ENCODE measurements at regions not wholly inside any gene's neighbourhood (a gene's known extent, or its start where the extent isn't known, plus 50 kb on each side); places are given as distances from the start of the nearest gene placed in this dataset.

DNA sequence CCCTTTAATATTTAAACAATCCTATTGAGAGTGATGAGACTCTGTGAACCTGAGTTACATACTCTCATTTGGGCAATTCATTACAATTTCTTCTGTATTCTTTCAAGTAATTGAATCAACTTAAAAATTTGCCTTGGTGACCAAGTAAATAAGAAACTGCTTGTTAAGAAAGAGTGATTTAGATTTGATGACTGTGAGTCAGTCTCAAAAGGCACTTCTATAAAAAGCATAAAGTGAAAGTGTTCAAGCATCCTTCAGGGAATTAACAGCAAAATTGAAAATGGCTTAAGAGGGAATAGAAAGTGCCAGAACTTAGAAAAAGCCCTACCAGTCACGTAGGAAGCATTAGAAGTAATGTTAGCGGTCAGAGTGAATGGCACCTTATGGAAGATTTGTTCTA is 654.7 kb downstream of the EPM2A start:
- ATAC-seq (no peak), DNase-seq (ENCODE audit: low spot score) (no peak)
- TF ChIP-seq KAT7 (CRISPR knock-in tag; IDR thresholded peaks at IDR 0.05; ENCODE audit: borderline replicate concordance) (no peak), IRF2 (CRISPR knock-in tag; IDR thresholded peaks at IDR 0.05; ENCODE audit: borderline replicate concordance, low read depth) (no peak), TP53 (CRISPR knock-in tag; IDR thresholded peaks at IDR 0.05) (no peak), RELA (CRISPR knock-in tag; IDR thresholded peaks at IDR 0.05; ENCODE audit: borderline replicate concordance) (no peak), NFE2L1 (CRISPR knock-in tag; IDR thresholded peaks at IDR 0.05) (no peak), HMGA2 (CRISPR knock-in tag; IDR thresholded peaks at IDR 0.05) (no peak), PRRX2 (CRISPR knock-in tag; IDR thresholded peaks at IDR 0.05) (no peak), NR2C2 (CRISPR knock-in tag; IDR thresholded peaks at IDR 0.05) (no peak), OVOL2 (CRISPR knock-in tag; IDR thresholded peaks at IDR 0.05; ENCODE audit: borderline replicate concordance) (no peak), RORB (CRISPR knock-in tag; IDR thresholded peaks at IDR 0.05) (no peak)
- TF ChIP-seq, protein P1, sequence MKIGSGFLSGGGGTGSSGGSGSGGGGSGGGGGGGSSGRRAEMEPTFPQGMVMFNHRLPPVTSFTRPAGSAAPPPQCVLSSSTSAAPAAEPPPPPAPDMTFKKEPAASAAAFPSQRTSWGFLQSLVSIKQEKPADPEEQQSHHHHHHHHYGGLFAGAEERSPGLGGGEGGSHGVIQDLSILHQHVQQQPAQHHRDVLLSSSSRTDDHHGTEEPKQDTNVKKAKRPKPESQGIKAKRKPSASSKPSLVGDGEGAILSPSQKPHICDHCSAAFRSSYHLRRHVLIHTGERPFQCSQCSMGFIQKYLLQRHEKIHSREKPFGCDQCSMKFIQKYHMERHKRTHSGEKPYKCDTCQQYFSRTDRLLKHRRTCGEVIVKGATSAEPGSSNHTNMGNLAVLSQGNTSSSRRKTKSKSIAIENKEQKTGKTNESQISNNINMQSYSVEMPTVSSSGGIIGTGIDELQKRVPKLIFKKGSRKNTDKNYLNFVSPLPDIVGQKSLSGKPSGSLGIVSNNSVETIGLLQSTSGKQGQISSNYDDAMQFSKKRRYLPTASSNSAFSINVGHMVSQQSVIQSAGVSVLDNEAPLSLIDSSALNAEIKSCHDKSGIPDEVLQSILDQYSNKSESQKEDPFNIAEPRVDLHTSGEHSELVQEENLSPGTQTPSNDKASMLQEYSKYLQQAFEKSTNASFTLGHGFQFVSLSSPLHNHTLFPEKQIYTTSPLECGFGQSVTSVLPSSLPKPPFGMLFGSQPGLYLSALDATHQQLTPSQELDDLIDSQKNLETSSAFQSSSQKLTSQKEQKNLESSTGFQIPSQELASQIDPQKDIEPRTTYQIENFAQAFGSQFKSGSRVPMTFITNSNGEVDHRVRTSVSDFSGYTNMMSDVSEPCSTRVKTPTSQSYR (CRISPR knock-in tag; IDR thresholded peaks at IDR 0.05) = no peak
- TF ChIP-seq, protein P2, sequence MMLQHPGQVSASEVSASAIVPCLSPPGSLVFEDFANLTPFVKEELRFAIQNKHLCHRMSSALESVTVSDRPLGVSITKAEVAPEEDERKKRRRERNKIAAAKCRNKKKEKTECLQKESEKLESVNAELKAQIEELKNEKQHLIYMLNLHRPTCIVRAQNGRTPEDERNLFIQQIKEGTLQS (CRISPR knock-in tag; conservative IDR thresholded peaks at IDR 0.05) = no peak
- TF ChIP-seq, protein P3, sequence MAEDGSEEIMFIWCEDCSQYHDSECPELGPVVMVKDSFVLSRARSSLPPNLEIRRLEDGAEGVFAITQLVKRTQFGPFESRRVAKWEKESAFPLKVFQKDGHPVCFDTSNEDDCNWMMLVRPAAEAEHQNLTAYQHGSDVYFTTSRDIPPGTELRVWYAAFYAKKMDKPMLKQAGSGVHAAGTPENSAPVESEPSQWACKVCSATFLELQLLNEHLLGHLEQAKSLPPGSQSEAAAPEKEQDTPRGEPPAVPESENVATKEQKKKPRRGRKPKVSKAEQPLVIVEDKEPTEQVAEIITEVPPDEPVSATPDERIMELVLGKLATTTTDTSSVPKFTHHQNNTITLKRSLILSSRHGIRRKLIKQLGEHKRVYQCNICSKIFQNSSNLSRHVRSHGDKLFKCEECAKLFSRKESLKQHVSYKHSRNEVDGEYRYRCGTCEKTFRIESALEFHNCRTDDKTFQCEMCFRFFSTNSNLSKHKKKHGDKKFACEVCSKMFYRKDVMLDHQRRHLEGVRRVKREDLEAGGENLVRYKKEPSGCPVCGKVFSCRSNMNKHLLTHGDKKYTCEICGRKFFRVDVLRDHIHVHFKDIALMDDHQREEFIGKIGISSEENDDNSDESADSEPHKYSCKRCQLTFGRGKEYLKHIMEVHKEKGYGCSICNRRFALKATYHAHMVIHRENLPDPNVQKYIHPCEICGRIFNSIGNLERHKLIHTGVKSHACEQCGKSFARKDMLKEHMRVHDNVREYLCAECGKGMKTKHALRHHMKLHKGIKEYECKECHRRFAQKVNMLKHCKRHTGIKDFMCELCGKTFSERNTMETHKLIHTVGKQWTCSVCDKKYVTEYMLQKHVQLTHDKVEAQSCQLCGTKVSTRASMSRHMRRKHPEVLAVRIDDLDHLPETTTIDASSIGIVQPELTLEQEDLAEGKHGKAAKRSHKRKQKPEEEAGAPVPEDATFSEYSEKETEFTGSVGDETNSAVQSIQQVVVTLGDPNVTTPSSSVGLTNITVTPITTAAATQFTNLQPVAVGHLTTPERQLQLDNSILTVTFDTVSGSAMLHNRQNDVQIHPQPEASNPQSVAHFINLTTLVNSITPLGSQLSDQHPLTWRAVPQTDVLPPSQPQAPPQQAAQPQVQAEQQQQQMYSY (CRISPR knock-in tag; IDR thresholded peaks at IDR 0.05) = no peak
- TF ChIP-seq, protein P4, sequence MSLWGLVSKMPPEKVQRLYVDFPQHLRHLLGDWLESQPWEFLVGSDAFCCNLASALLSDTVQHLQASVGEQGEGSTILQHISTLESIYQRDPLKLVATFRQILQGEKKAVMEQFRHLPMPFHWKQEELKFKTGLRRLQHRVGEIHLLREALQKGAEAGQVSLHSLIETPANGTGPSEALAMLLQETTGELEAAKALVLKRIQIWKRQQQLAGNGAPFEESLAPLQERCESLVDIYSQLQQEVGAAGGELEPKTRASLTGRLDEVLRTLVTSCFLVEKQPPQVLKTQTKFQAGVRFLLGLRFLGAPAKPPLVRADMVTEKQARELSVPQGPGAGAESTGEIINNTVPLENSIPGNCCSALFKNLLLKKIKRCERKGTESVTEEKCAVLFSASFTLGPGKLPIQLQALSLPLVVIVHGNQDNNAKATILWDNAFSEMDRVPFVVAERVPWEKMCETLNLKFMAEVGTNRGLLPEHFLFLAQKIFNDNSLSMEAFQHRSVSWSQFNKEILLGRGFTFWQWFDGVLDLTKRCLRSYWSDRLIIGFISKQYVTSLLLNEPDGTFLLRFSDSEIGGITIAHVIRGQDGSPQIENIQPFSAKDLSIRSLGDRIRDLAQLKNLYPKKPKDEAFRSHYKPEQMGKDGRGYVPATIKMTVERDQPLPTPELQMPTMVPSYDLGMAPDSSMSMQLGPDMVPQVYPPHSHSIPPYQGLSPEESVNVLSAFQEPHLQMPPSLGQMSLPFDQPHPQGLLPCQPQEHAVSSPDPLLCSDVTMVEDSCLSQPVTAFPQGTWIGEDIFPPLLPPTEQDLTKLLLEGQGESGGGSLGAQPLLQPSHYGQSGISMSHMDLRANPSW (CRISPR knock-in tag; conservative IDR thresholded peaks at IDR 0.05; ENCODE audit: low read depth) = no peak
- H3K27me3 Mint-ChIP-seq (ENCODE audit: low read depth) = no peaks in the 10 kb centered on the region
- ChIA-PET POLR2A (no interaction called here), CTCF (no interaction called here)
- H3K4me1 Mint-ChIP-seq = 0 out of 2 replicates have a peak, but pooled peaks cover under 1% of the 10 kb centered on the region
- H3K27ac Mint-ChIP-seq = no peak overlapping the region
- no peaks in the 10 kb centered on the region for H3K36me3 Mint-ChIP-seq
- no peak overlapping the region for H3K4me3 Mint-ChIP-seq
- peaks cover 14% of the 10 kb centered on the region for H3K9me3 Mint-ChIP-seq

DNA sequence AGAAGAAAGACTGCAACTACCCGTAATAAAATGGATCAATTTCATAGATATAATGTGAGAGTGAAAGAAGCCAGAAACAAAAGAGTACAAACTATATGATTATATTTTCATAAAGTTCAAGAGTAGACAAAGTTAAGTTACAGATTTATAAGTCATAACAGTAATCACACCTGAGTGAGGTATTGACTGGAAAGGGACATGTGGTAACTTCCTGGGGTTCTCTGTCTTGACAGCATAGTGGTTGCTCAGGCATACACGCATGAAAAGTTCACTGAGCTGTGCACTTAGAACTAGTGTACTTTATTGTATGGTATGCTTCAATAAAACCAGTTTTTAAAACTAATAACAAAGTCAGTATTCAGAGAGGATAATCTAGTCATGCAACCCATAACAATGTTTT is 653.6 kb downstream of the EPM2A start:
- Mint-ChIP-seq H3K27me3 (ENCODE audit: low read depth) (no peaks in the 10 kb centered on the region), H3K4me1 (peaks cover 11% of the 10 kb centered on the region), H3K4me3 (no peak overlapping the region), H3K9me3 (peaks cover 10% of the 10 kb centered on the region), H3K27ac (no peak overlapping the region), H3K36me3 (no peaks in the 10 kb centered on the region)
- ChIA-PET POLR2A (no interaction called here), CTCF (no interaction called here)
- DNase-seq (ENCODE audit: low spot score) = no peak
- no peak for ATAC-seq
- TF ChIP-seq, protein P5, sequence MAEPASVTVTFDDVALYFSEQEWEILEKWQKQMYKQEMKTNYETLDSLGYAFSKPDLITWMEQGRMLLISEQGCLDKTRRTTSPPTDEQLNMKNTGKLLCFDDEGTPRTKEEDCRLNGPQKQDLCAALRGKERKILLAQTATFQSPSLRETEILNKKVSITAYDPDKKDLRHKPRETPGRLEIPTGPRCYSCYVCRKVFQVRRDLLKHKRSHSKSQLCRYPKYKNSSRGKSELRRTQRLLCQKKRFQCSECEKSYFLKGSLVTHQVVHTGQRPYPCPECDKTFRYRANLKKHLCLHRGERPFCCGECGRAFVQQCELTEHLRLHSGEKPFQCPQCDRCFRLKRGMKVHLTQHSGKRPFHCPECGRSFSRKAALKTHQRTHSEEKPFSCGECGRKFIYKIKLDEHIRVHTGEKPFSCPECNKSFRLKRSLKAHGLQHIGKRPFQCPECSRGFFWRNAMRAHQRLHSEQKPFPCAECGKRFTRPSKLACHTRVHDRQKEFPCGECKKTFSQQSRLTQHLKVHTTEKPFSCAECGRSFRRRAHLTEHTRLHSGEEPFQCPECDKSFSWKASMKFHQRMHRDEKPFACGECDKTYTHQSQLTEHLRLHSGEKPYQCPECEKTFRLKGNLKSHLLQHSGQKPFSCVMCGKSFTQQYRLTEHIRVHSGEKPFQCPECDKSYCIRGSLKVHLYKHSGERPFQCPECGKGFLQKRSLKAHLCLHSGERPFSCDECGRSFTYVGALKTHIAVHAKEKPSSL (CRISPR knock-in tag; conservative IDR thresholded peaks at IDR 0.05) = no peak
- no peak for TF ChIP-seq ELF4 (CRISPR knock-in tag; IDR thresholded peaks at IDR 0.05; ENCODE audit: low read depth)
- TF ChIP-seq ZNF671 (CRISPR knock-in tag; IDR thresholded peaks at IDR 0.05) = no peak
- no peak for TF ChIP-seq JAZF1 (CRISPR knock-in tag; IDR thresholded peaks at IDR 0.05)
- TF ChIP-seq, protein P6, sequence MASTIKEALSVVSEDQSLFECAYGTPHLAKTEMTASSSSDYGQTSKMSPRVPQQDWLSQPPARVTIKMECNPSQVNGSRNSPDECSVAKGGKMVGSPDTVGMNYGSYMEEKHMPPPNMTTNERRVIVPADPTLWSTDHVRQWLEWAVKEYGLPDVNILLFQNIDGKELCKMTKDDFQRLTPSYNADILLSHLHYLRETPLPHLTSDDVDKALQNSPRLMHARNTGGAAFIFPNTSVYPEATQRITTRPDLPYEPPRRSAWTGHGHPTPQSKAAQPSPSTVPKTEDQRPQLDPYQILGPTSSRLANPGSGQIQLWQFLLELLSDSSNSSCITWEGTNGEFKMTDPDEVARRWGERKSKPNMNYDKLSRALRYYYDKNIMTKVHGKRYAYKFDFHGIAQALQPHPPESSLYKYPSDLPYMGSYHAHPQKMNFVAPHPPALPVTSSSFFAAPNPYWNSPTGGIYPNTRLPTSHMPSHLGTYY (CRISPR knock-in tag; IDR thresholded peaks at IDR 0.05) = no peak
- TF ChIP-seq ZNF138 (CRISPR knock-in tag; conservative IDR thresholded peaks at IDR 0.05) = no peak
- TF ChIP-seq, protein P1 (CRISPR knock-in tag; IDR thresholded peaks at IDR 0.05) = no peak
- TF ChIP-seq SMAD3 (CRISPR knock-in tag; IDR thresholded peaks at IDR 0.05; ENCODE audit: borderline replicate concordance) = no peak

Measured in WTC11 (cell line).